HCT116 (cell line): ENCODE measurements at regions not wholly inside any gene's neighbourhood (a gene's known extent, or its start where the extent isn't known, plus 50 kb on each side); places are given as distances from the start of the nearest gene placed in this dataset.

ENCODE experiments used
- ATAC-seq: fragments of 200-7000 bp; cut with Tn5 transposase; 2 replicates; pipeline ENCODE4 v1.9.1; 2020; ENCODE audit warnings: mild to moderate bottlenecking, moderate library complexity
- BruUV-seq: library from RNA; stranded (reverse); fragments of 400-500 nt; replicated peaks from 2 replicates; lab custom pipeline; 2021; lab: Mats Ljungman, UMichigan
- CTCF ChIA-PET: fragments of 300-600 bp; sonication (Branson Sonifier 250); formaldehyde crosslinking; loops from one replicate; lab custom pipeline; 2021; ENCODE audit warnings: antibody characterized with exemption; lab: Charles Lee
- POLR2A ChIA-PET: fragments of 300-600, 350-600 bp; sonication (Branson Sonifier 250); formaldehyde crosslinking; loops from one replicate; lab custom pipeline; 2021; ENCODE audit warnings: antibody characterized with exemption; lab: Charles Lee
- RAD21 ChIA-PET, 2 experiments: fragments of 300-600 bp; sonication (Branson Sonifier 250); formaldehyde crosslinking; loops; one replicate each; lab custom pipeline; 2023; ENCODE audit warnings: low total read pairs in 2 of 2; ENCODE audit not compliant: uncharacterized antibody in 2 of 2, unreplicated experiment in 2 of 2, low non-redundant PET in 1 of 2; lab: Charles Lee
- DNase-seq: peaks from one replicate; pipeline ENCODE4 v3.0.0-alpha.2; 2010; ENCODE audit warnings: low read depth, low spot score
- H2AFZ ChIP-seq: fragments of 200-600 bp; shearing (Covaris generic), sonication (generic); 2 replicates; pipeline ENCODE4 v1.6.1; 2017; ENCODE audit warnings: low read depth, mixed run types, mixed read lengths, antibody characterized with exemption, low read length; ENCODE audit not compliant: poor library complexity, severe bottlenecking
- H3K27ac ChIP-seq: 2 replicates; pipeline ENCODE4 v1.5.1; 2012; ENCODE audit warnings: low read depth, low read length
- H3K27me3 ChIP-seq: fragments of 200-600 bp; sonication (generic); 2 replicates; pipeline ENCODE4 v1.6.1; 2016; ENCODE audit warnings: mixed run types, low read length, mixed read lengths; ENCODE audit not compliant: insufficient read depth
- H3K36me3 ChIP-seq, 2 experiments: fragments of 200-500 bp in 1 of 2; fragments of 200-600 bp in 1 of 2; sonication (Bioruptor generic) in 1 of 2; sonication (generic) in 1 of 2; 2 replicates each; pipeline versions ENCODE4 v1.5.1 to v1.6.1; 2014 to 2016; ENCODE audit warnings: low read length in 2 of 2, inconsistent platforms in 1 of 2, mixed read lengths in 1 of 2, mixed run types in 1 of 2; ENCODE audit not compliant: insufficient read depth in 2 of 2, control insufficient read depth in 1 of 2
- H3K4me1 ChIP-seq, 2 experiments: fragments of 200-600 bp in 1 of 2; sonication (generic) in 1 of 2; 2 replicates each; pipeline versions ENCODE4 v1.5.1 to v1.6.1; 2012 to 2017; ENCODE audit warnings: low read length in 2 of 2, inconsistent platforms in 1 of 2, mild to moderate bottlenecking in 1 of 2, mixed read lengths in 1 of 2, mixed run types in 1 of 2, moderate library complexity in 1 of 2; ENCODE audit not compliant: insufficient read depth in 2 of 2, control insufficient read depth in 1 of 2
- H3K4me2 ChIP-seq: fragments of 200-600 bp; sonication (generic); 2 replicates; pipeline ENCODE4 v1.6.1; 2017; ENCODE audit warnings: mixed run types, low read length, mixed read lengths
- H3K4me3 ChIP-seq, 2 experiments: fragments of 200-600 bp in 1 of 2; sonication (generic) in 1 of 2; replicated peaks in 1 of 2; 2 replicates each; pipeline ENCODE4 v1.5.1; 2011 to 2016; ENCODE audit warnings: low read length in 2 of 2, control low read depth in 1 of 2, low read depth in 1 of 2, mild to moderate bottlenecking in 1 of 2, mixed read lengths in 1 of 2, mixed run types in 1 of 2
- H3K79me2 ChIP-seq: fragments of 200-600 bp; sonication (generic); 2 replicates; pipeline ENCODE4 v1.6.1; 2017; ENCODE audit warnings: mild to moderate bottlenecking, mixed run types, low read length, moderate library complexity, mixed read lengths; ENCODE audit not compliant: insufficient read depth
- H3K9ac ChIP-seq: fragments of 200-600 bp; sonication (generic); 2 replicates; pipeline ENCODE4 v1.6.1; 2016; ENCODE audit warnings: low read length, mixed read lengths
- H3K9me2 ChIP-seq: fragments of 200-600 bp; sonication (generic), shearing (Covaris generic); 2 replicates; pipeline ENCODE4 v1.6.1; 2017; ENCODE audit warnings: mixed run types, mild to moderate bottlenecking, moderate library complexity; ENCODE audit not compliant: insufficient read depth
- H3K9me3 ChIP-seq, 2 experiments: fragments of 200-500 bp in 1 of 2; fragments of 200-600 bp in 1 of 2; sonication (Bioruptor generic) in 1 of 2; sonication (generic) in 1 of 2; 2 replicates each; pipeline ENCODE4 v1.6.1; 2014 to 2017; ENCODE audit warnings: low read length in 2 of 2, mixed read lengths in 2 of 2, inconsistent platforms in 1 of 2, low read depth in 1 of 2, mild to moderate bottlenecking in 1 of 2, mixed run types in 1 of 2, moderate library complexity in 1 of 2; ENCODE audit not compliant: control insufficient read depth in 1 of 2, insufficient read depth in 1 of 2
- H4K20me1 ChIP-seq: fragments of 200-600 bp; sonication (generic), shearing (Covaris generic); 2 replicates; pipeline ENCODE4 v1.6.1; 2017; ENCODE audit warnings: mixed run types, mild to moderate bottlenecking, moderate library complexity; ENCODE audit not compliant: insufficient read depth
- CTCF ChIP-seq, 3 experiments: fragments of 200-600 bp in 1 of 3; sonication (generic) in 1 of 3; IDR thresholded peaks in 2 of 3; conservative IDR thresholded peaks in 1 of 3; 2 replicates each; pipeline ENCODE4 v1.5.1; 2012 to 2017; ENCODE audit warnings: low read depth in 2 of 3, low read length in 2 of 3, antibody characterized with exemption in 1 of 3, borderline replicate concordance in 1 of 3, control low read depth in 1 of 3, mild to moderate bottlenecking in 1 of 3, mixed read lengths in 1 of 3, mixed run types in 1 of 3, moderate library complexity in 1 of 3; ENCODE audit not compliant: insufficient read depth in 1 of 3
- EGR1 ChIP-seq: IDR thresholded peaks from 2 replicates; pipeline ENCODE4 v1.6.1; 2012; ENCODE audit warnings: low read depth
- ELF1 ChIP-seq: IDR thresholded peaks from 2 replicates; pipeline ENCODE4 v1.6.1; 2012; ENCODE audit warnings: low read depth, borderline replicate concordance
- EZH2 ChIP-seq: fragments of 200-600 bp; sonication (generic); IDR thresholded peaks from 2 replicates; pipeline ENCODE4 v1.6.1; 2017; ENCODE audit warnings: antibody characterized with exemption, mixed run types
- EZH2phosphoT487 ChIP-seq: fragments of 200-600 bp; IDR thresholded peaks from 2 replicates; pipeline ENCODE4 v1.6.1; 2018; ENCODE audit warnings: antibody characterized with exemption, borderline replicate concordance
- FOSL1 ChIP-seq: IDR thresholded peaks from 2 replicates; pipeline ENCODE4 v1.6.1; 2012; ENCODE audit warnings: low read depth
- MAX ChIP-seq: IDR thresholded peaks from 2 replicates; pipeline ENCODE4 v1.6.1; 2012
- REST ChIP-seq: IDR thresholded peaks from 2 replicates; pipeline ENCODE4 v1.6.1; 2012; ENCODE audit warnings: low read depth
- SP1 ChIP-seq: IDR thresholded peaks from 2 replicates; pipeline ENCODE4 v1.6.1; 2012; ENCODE audit warnings: low read depth
- SRF ChIP-seq: IDR thresholded peaks from 2 replicates; pipeline ENCODE4 v1.6.1; 2012; ENCODE audit warnings: low read depth
- ZBTB33 ChIP-seq: IDR thresholded peaks from 2 replicates; pipeline ENCODE4 v1.6.1; 2011; ENCODE audit warnings: mild to moderate bottlenecking, low read length, moderate library complexity; ENCODE audit not compliant: insufficient replicate concordance; ENCODE audit errors: extremely low read depth
- ZFX ChIP-seq: fragments of 450-650 bp; IDR thresholded peaks from 2 replicates; pipeline ENCODE4 v1.6.1; 2017
- intact Hi-C: fragments of 100-400 bp; cut with micrococcal nuclease; formaldehyde crosslinking; loops from 2 replicates; pipeline ENCODE4 v1.10.0; 2022

GRCh38 chr12:69168363-69168762, 71.0 kb upstream of the CPSF6 start:
- Histone ChIP-seq H3K27ac (no peak overlapping the region), H3K4me2 (no peak overlapping the region), H2AFZ (no peak overlapping the region), H3K79me2 (no peaks in the 10 kb centered on the region), H3K27me3 (no peaks in the 10 kb centered on the region), H4K20me1 (no peaks in the 10 kb centered on the region), H3K4me3 (no peak overlapping the region), H3K9me3 (no peaks in the 10 kb centered on the region), H3K4me1 (no peaks in the 10 kb centered on the region), H3K9ac (no peak overlapping the region), H3K36me3 (no peaks in the 10 kb centered on the region), H3K9me2 (no peaks in the 10 kb centered on the region)
- ChIA-PET RAD21 (no interaction called here), CTCF (interaction anchor here (1.5 kb wide), 1 partner anchor 12 kb away, joined by 5 read pairs; no protein-coding TSS in a partner anchor), POLR2A (no interaction called here)
- TF ChIP-seq ZBTB33 (no peak), SRF (no peak), SP1 (no peak), ELF1 (no peak), MAX (no peak), CTCF (IDR thresholded peaks at IDR 0.05 in 2 of 3, conservative IDR thresholded peaks at IDR 0.05 in 1 of 3; ENCODE audit: borderline replicate concordance in 1 of 3, insufficient read depth in 1 of 3, low read depth in 2 of 3, low read length in 2 of 3) (no peak), EGR1 (no peak), EZH2phosphoT487 (no peak), EZH2 (no peak), REST (no peak), ZFX (no peak), FOSL1 (no peak)
- intact Hi-C loops: no loop called here
- ATAC-seq: no peak
- no peak for DNase-seq
- no TSS peak for BruUV-seq
